ENCODE measurements at regions not wholly inside any gene's neighbourhood (a gene's known extent, or its start where the extent isn't known, plus 50 kb on each side); places are given as distances from the start of the nearest gene placed in this dataset.

GRCh38 chrX:140180585-140180984, 215.3 kb upstream of the CXorf66 start:
- no peaks in the 10 kb centered on the region for H4K20me1 ChIP-seq (ENCODE audit: insufficient read depth)
- H3K9ac ChIP-seq, result no peak overlapping the region
- no peaks in the 10 kb centered on the region for H3K27me3 ChIP-seq (ENCODE audit: insufficient read depth, low read depth)
- H3K4me1 ChIP-seq (ENCODE audit: low read depth, poor library complexity, severe bottlenecking), result no peaks in the 10 kb centered on the region
- no peak overlapping the region for H3K4me3 ChIP-seq (IDR thresholded peaks at IDR 0.05; ENCODE audit: insufficient read depth, low read depth, low read length)
- H3K36me3 ChIP-seq (ENCODE audit: insufficient read depth), result no peaks in the 10 kb centered on the region
- H3K79me2 ChIP-seq (ENCODE audit: insufficient read depth, low read depth), result no peaks in the 10 kb centered on the region
- no peak overlapping the region for H3K4me2 ChIP-seq
- TF ChIP-seq CTCF (conservative IDR thresholded peaks at IDR 0.05; ENCODE audit: low read depth, low read length), result no peak
- H3K27ac ChIP-seq, result no peak overlapping the region
- H2AFZ ChIP-seq (ENCODE audit: low read depth), result no peak overlapping the region

- H3K79me2 ChIP-seq (ENCODE audit: insufficient read depth, low read depth), result no peaks in the 10 kb centered on the region
- H3K27me3 ChIP-seq (ENCODE audit: insufficient read depth, low read depth), result no peaks in the 10 kb centered on the region
- H3K4me3 ChIP-seq (IDR thresholded peaks at IDR 0.05; ENCODE audit: insufficient read depth, low read depth, low read length), result no peak overlapping the region
- no peak overlapping the region for H3K27ac ChIP-seq
- no peaks in the 10 kb centered on the region for H3K36me3 ChIP-seq (ENCODE audit: insufficient read depth)
- no peak overlapping the region for H2AFZ ChIP-seq (ENCODE audit: low read depth)
- H3K4me1 ChIP-seq (ENCODE audit: low read depth, poor library complexity, severe bottlenecking), result no peaks in the 10 kb centered on the region
- no peak for TF ChIP-seq CTCF (conservative IDR thresholded peaks at IDR 0.05; ENCODE audit: low read depth, low read length)
- no peak overlapping the region for H3K4me2 ChIP-seq
- no peak overlapping the region for H3K9ac ChIP-seq
- H4K20me1 ChIP-seq (ENCODE audit: insufficient read depth), result no peaks in the 10 kb centered on the region
These were observed 212.5 kb upstream of the CXorf66 start for GRCh38 chrX:140177821-140178220.

DNA sequence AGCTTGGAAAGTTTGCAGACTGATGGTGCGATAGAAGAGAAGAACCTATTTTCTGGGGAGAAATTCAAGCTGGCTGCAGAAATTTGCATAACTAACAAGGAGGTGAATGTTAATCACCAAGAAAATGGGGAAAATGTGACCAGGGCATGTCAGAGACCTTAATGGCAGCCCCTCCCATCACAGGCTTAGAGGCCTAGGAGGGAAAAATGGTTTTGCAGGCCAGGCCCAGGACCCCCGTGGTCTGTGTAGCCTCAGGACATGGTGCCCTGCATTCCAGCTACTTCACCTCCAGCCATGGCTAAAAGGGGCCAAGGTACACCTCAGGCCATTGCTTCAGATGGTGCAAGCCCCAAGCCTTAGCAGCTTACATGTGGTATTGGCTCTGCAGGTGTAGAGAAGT, 207.1 kb upstream of the CXorf66 start:
- TF ChIP-seq CTCF (conservative IDR thresholded peaks at IDR 0.05; ENCODE audit: low read depth, low read length), result no peak
- no peaks in the 10 kb centered on the region for H3K36me3 ChIP-seq (ENCODE audit: insufficient read depth)
- no peak overlapping the region for H3K4me3 ChIP-seq (IDR thresholded peaks at IDR 0.05; ENCODE audit: insufficient read depth, low read depth, low read length)
- H3K9ac ChIP-seq, result no peak overlapping the region
- no peak overlapping the region for H2AFZ ChIP-seq (ENCODE audit: low read depth)
- no peaks in the 10 kb centered on the region for H3K79me2 ChIP-seq (ENCODE audit: insufficient read depth, low read depth)
- no peaks in the 10 kb centered on the region for H4K20me1 ChIP-seq (ENCODE audit: insufficient read depth)
- no peaks in the 10 kb centered on the region for H3K4me1 ChIP-seq (ENCODE audit: low read depth, poor library complexity, severe bottlenecking)
- H3K4me2 ChIP-seq, result no peak overlapping the region
- H3K27ac ChIP-seq, result no peak overlapping the region
- H3K27me3 ChIP-seq (ENCODE audit: insufficient read depth, low read depth), result no peaks in the 10 kb centered on the region

DNA sequence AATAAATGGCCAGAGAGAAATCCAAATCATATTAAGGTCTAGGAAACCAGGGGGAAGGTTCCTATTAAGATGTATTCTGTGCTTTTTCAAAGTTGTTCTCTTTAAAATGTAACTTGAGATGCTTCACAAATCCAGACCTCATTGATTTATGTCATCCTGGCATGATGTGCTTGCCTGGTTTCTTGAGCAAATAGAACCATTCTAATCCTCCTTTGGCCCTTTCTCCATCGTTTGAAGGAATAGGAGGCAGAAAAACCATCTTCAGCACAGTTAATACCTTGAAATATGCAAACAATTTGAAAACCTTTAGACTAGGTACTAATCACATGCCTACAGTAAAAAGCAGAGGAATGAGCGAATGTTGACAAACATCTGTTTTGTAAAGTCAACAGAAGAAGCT, 202.2 kb upstream of the CXorf66 start:
- no peak for TF ChIP-seq CTCF (conservative IDR thresholded peaks at IDR 0.05; ENCODE audit: low read depth, low read length)
- Histone ChIP-seq H2AFZ (ENCODE audit: low read depth) (no peak overlapping the region), H3K9ac (no peak overlapping the region), H3K36me3 (ENCODE audit: insufficient read depth) (no peaks in the 10 kb centered on the region), H3K27me3 (ENCODE audit: insufficient read depth, low read depth) (no peaks in the 10 kb centered on the region), H3K79me2 (ENCODE audit: insufficient read depth, low read depth) (no peaks in the 10 kb centered on the region), H3K4me2 (no peak overlapping the region), H3K27ac (no peak overlapping the region), H3K4me3 (IDR thresholded peaks at IDR 0.05; ENCODE audit: insufficient read depth, low read depth, low read length) (no peak overlapping the region), H4K20me1 (ENCODE audit: insufficient read depth) (no peaks in the 10 kb centered on the region), H3K4me1 (ENCODE audit: low read depth, poor library complexity, severe bottlenecking) (no peaks in the 10 kb centered on the region)

DNA sequence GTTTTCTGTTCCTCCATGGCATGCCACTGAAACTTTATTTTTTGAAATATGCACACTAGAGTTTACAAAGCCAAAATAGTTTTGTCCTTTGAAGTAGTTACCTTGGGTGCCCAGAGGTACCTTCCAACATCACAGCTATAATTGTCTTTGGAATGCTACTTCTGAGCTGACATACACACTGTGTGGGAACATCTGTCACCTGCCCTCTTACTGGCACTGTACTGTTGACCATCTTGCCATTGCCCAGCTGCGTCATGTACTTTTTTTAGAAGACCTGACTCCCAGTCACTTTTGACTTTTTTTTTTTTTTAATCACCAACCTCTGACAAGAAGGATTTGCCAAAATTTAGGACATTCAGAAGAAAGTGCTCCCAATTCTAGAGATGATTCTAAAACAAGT, 200.5 kb upstream of the CXorf66 start:
- Histone ChIP-seq H3K4me3 (IDR thresholded peaks at IDR 0.05; ENCODE audit: insufficient read depth, low read depth, low read length) (no peak overlapping the region), H4K20me1 (ENCODE audit: insufficient read depth) (no peaks in the 10 kb centered on the region), H3K36me3 (ENCODE audit: insufficient read depth) (no peaks in the 10 kb centered on the region), H3K4me2 (no peak overlapping the region), H3K27ac (no peak overlapping the region), H3K4me1 (ENCODE audit: low read depth, poor library complexity, severe bottlenecking) (no peaks in the 10 kb centered on the region), H2AFZ (ENCODE audit: low read depth) (no peak overlapping the region), H3K9ac (no peak overlapping the region), H3K79me2 (ENCODE audit: insufficient read depth, low read depth) (no peaks in the 10 kb centered on the region), H3K27me3 (ENCODE audit: insufficient read depth, low read depth) (no peaks in the 10 kb centered on the region)
- TF ChIP-seq CTCF (conservative IDR thresholded peaks at IDR 0.05; ENCODE audit: low read depth, low read length), result no peak

Data from KMS-11 (cell line).